Neural cell (in vitro differentiated cells): ENCODE measurements at regions not wholly inside any gene's neighbourhood (a gene's known extent, or its start where the extent isn't known, plus 50 kb on each side); places are given as distances from the start of the nearest gene placed in this dataset.

Experiments
- H2AFZ ChIP-seq: fragments of 200-600, 300-800 bp; sonication (generic), shearing (Covaris generic); 2 replicates; pipeline ENCODE4 v1.6.0; 2014; ENCODE audit warnings: low read depth, mild to moderate bottlenecking, antibody characterized with exemption, low read length, moderate library complexity
- H3F3A ChIP-seq: fragments of 200-600 bp; shearing (Covaris generic); 2 replicates; pipeline ENCODE4 v1.6.1; 2016; ENCODE audit warnings: mild to moderate bottlenecking, moderate library complexity, mixed read lengths, antibody characterized with exemption, low read length; ENCODE audit not compliant: insufficient read depth, poor library complexity, severe bottlenecking
- H3K27ac ChIP-seq: fragments of 200-600, 300-800 bp; sonication (generic), shearing (Covaris generic); 2 replicates; pipeline ENCODE4 v1.5.1; 2014; ENCODE audit warnings: mild to moderate bottlenecking, low read length, moderate library complexity
- H3K27me3 ChIP-seq: fragments of 300-800, 200-600 bp; sonication (generic), shearing (Covaris generic); 2 replicates; pipeline ENCODE4 v1.6.0; 2014; ENCODE audit warnings: mild to moderate bottlenecking, low read depth, low read length, moderate library complexity; ENCODE audit not compliant: insufficient read depth
- H3K36me3 ChIP-seq: fragments of 300-800, 200-600 bp; sonication (generic), shearing (Covaris generic); 2 replicates; pipeline ENCODE4 v1.5.1; 2014; ENCODE audit warnings: mild to moderate bottlenecking, antibody characterized with exemption, low read length, moderate library complexity; ENCODE audit not compliant: insufficient read depth
- H3K4me2 ChIP-seq: fragments of 300-800, 200-600 bp; sonication (generic), shearing (Covaris generic); 2 replicates; pipeline ENCODE4 v1.6.0; 2014; ENCODE audit warnings: mild to moderate bottlenecking, low read length
- H3K4me3 ChIP-seq: fragments of 300-800, 200-600 bp; sonication (generic), shearing (Covaris generic); 2 replicates; pipeline ENCODE4 v1.5.1; 2014; ENCODE audit warnings: mild to moderate bottlenecking, low read length, moderate library complexity
- H3K79me2 ChIP-seq: fragments of 200-600 bp; shearing (Covaris generic); replicated peaks from 2 replicates; pipeline ENCODE4 v1.6.0; 2014; ENCODE audit warnings: mild to moderate bottlenecking, low read length, moderate library complexity; ENCODE audit not compliant: insufficient read depth
- H3K9ac ChIP-seq: fragments of 300-800, 200-600 bp; sonication (generic), shearing (Covaris generic); 2 replicates; pipeline ENCODE4 v1.6.1; 2016; ENCODE audit warnings: mild to moderate bottlenecking, low read length, mixed read lengths
- H3K9me2 ChIP-seq: fragments of 200-600 bp; shearing (Covaris generic); 2 replicates; pipeline ENCODE4 v1.6.1; 2016; ENCODE audit warnings: mild to moderate bottlenecking, low read length, mixed read lengths; ENCODE audit not compliant: insufficient read depth
- H3K9me3 ChIP-seq: fragments of 200-600, 300-800 bp; sonication (generic), shearing (Covaris generic); 2 replicates; pipeline ENCODE4 v1.6.1; 2016; ENCODE audit warnings: mild to moderate bottlenecking, mixed run types, low read length, moderate library complexity, mixed read lengths
- H4K20me1 ChIP-seq: fragments of 200-600 bp; shearing (Covaris generic); 2 replicates; pipeline ENCODE4 v1.6.1; 2016; ENCODE audit warnings: mild to moderate bottlenecking, mixed run types; ENCODE audit not compliant: insufficient read depth
- CTCF ChIP-seq: fragments of 450-650 bp; IDR thresholded peaks from 2 replicates; pipeline ENCODE4 v1.5.1; 2014; ENCODE audit warnings: antibody characterized with exemption, mild to moderate bottlenecking, moderate library complexity; ENCODE audit not compliant: poor library complexity, severe bottlenecking
- EP300 ChIP-seq: fragments of 450-650 bp; conservative IDR thresholded peaks from 2 replicates; pipeline ENCODE4 v1.6.1; 2014; ENCODE audit warnings: antibody characterized with exemption, mild to moderate bottlenecking, moderate library complexity; ENCODE audit not compliant: poor library complexity, severe bottlenecking
- EZH2 ChIP-seq: fragments of 200-600, 300-800 bp; shearing (Covaris generic), sonication (generic); IDR thresholded peaks from 2 replicates; pipeline ENCODE4 v1.6.1; 2014; ENCODE audit warnings: antibody characterized with exemption, low read length, borderline replicate concordance, mild to moderate bottlenecking; ENCODE audit not compliant: insufficient read depth, poor library complexity, severe bottlenecking
- MXI1 ChIP-seq: fragments of 450-650 bp; conservative IDR thresholded peaks from 2 replicates; pipeline ENCODE4 v1.6.1; 2014; ENCODE audit warnings: antibody characterized with exemption, mild to moderate bottlenecking; ENCODE audit not compliant: poor library complexity, severe bottlenecking
- POLR2AphosphoS5 ChIP-seq: IDR thresholded peaks from 2 replicates; pipeline ENCODE4 v1.6.1; 2012
- RAD21 ChIP-seq: fragments of 450-650 bp; conservative IDR thresholded peaks from 2 replicates; pipeline ENCODE4 v1.6.1; 2014; ENCODE audit warnings: antibody characterized with exemption, mild to moderate bottlenecking, moderate library complexity
- REST ChIP-seq: IDR thresholded peaks from 2 replicates; pipeline ENCODE4 v1.6.1; 2012; ENCODE audit warnings: borderline replicate concordance
- SMC3 ChIP-seq: fragments of 450-650 bp; conservative IDR thresholded peaks from 2 replicates; pipeline ENCODE4 v1.6.1; 2014; ENCODE audit warnings: antibody characterized with exemption, mild to moderate bottlenecking, moderate library complexity; ENCODE audit not compliant: poor library complexity
- TAF1 ChIP-seq: IDR thresholded peaks from 2 replicates; pipeline ENCODE4 v1.6.1; 2012; ENCODE audit warnings: low read depth

GRCh38 chr1:4590756-4591155 is 63.7 kb upstream of the AJAP1 start:
- Histone ChIP-seq H3K27me3 (no peaks in the 10 kb centered on the region), H3F3A (no peaks in the 10 kb centered on the region), H2AFZ (no peak overlapping the region), H3K9me3 (no peaks in the 10 kb centered on the region), H3K4me2 (no peak overlapping the region), H3K9ac (no peak overlapping the region), H4K20me1 (no peaks in the 10 kb centered on the region), H3K27ac (no peak overlapping the region), H3K4me3 (no peak overlapping the region), H3K9me2 (no peaks in the 10 kb centered on the region), H3K36me3 (no peaks in the 10 kb centered on the region), H3K79me2 (no peaks in the 10 kb centered on the region)
- TF ChIP-seq RAD21, result no peak
- TF ChIP-seq POLR2AphosphoS5, result no peak
- no peak for TF ChIP-seq TAF1
- TF ChIP-seq REST, result no peak
- no peak for TF ChIP-seq SMC3
- no peak for TF ChIP-seq CTCF
- no peak for TF ChIP-seq EP300
- TF ChIP-seq MXI1, result no peak
- no peak for TF ChIP-seq EZH2

- Histone ChIP-seq H3K27me3 (no peaks in the 10 kb centered on the region), H2AFZ (no peak overlapping the region), H3K36me3 (no peaks in the 10 kb centered on the region), H3K4me3 (no peak overlapping the region), H3K9me2 (no peaks in the 10 kb centered on the region), H3K79me2 (no peaks in the 10 kb centered on the region), H3K27ac (no peak overlapping the region), H3K4me2 (no peak overlapping the region), H3K9me3 (no peaks in the 10 kb centered on the region), H4K20me1 (no peaks in the 10 kb centered on the region), H3F3A (no peaks in the 10 kb centered on the region), H3K9ac (no peak overlapping the region)
- TF ChIP-seq EZH2, result no peak
- TF ChIP-seq CTCF, result no peak
- no peak for TF ChIP-seq EP300
- TF ChIP-seq MXI1, result no peak
- TF ChIP-seq POLR2AphosphoS5, result no peak
- no peak for TF ChIP-seq TAF1
- no peak for TF ChIP-seq REST
- TF ChIP-seq RAD21, result no peak
These were observed 62.5 kb upstream of the AJAP1 start for GRCh38 chr1:4591926-4592325.
